NCI-H146 (cell line): ENCODE measurements at regions not wholly inside any gene's neighbourhood (a gene's known extent, or its start where the extent isn't known, plus 50 kb on each side); places are given as distances from the start of the nearest gene placed in this dataset.
"Not testable (repeated sequence)": the region's sequence is repeated elsewhere in the genome, so short reads cannot be mapped to it uniquely, and the experiment has no call there.

ENCODE experiments used
- DNase-seq: peaks from one replicate; lab custom pipeline; 2025; lab: John Stamatoyannopoulos, UW

GRCh38 chr10:55237462-55237861 lies 436.4 kb upstream of the PCDH15 start:
- DNase-seq = no peak

DNA sequence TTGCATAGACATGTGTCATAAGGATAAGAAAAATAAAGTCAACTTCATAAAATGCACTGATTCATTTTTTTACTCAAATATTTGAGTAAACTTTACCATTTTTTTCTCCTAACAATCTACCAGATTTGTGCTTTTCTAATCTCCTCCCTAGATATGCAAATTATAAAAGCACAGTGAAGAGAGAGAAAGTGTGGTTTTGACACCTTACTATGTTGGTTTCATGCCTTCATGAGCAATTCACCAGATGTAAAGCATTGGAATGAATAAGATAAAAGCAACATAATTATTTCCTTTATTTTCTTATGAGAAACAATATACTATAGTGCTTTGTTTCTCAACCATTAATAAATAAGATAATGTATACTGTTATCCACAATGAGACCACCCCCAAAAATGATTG lies 432.5 kb upstream of the PCDH15 start:
- DNase-seq = no peak

DNA sequence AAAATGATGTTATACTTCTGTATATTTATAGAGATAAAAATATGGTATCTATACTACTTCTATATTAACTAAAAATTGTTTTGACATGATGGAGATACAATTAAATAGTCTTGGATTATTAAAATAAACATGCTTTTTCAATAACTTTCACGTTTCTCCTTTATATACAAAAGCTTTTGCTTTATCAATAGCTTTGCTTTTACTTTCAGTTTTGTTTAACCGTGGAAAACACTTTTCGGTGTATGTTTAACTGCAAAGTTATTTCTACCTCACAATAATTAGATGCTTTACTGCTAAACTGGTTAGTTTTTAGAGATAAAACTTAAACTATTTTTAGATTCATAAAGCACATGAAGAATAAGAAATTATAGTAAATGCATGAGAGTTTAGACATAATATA lies 432.1 kb upstream of the PCDH15 start:
- DNase-seq = no peak

DNA sequence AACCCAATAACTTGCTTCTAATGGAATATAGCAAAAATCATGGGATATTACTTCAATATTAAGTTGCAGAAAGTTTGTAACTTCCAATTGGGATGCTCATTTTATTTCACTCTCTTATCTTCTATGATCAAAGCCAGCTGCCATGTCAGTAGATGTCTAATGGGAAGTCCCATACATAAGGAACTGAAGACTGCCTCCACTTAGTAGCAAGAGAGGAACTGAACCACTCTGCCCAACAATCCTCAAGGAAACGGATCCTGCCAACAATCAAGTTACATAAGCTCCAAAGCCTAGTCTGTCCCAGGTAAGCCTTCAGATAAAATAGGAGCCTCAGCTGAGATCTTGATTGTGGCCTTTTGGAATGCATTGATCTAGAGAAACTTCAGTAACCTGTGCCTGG lies 431.5 kb upstream of the PCDH15 start:
- DNase-seq = no peak

DNA sequence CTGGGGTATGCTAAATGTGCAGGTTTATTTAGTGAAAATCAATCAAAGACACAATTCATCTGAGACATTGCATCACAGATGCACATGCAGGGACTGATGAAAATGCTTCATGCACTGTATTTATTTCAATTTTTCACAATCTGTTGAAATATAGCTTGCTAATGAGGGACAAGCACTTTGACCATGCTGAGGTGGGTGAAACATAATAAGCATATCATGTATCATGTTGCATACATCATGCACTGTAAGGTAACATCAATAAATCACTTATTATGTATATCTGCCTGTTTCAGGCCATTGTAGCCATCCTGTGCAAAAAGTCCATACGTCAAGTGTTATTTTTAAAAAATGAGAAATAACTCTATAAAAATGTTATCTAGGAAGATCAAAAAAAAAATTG lies 426.9 kb upstream of the PCDH15 start:
- DNase-seq = no peak

DNA sequence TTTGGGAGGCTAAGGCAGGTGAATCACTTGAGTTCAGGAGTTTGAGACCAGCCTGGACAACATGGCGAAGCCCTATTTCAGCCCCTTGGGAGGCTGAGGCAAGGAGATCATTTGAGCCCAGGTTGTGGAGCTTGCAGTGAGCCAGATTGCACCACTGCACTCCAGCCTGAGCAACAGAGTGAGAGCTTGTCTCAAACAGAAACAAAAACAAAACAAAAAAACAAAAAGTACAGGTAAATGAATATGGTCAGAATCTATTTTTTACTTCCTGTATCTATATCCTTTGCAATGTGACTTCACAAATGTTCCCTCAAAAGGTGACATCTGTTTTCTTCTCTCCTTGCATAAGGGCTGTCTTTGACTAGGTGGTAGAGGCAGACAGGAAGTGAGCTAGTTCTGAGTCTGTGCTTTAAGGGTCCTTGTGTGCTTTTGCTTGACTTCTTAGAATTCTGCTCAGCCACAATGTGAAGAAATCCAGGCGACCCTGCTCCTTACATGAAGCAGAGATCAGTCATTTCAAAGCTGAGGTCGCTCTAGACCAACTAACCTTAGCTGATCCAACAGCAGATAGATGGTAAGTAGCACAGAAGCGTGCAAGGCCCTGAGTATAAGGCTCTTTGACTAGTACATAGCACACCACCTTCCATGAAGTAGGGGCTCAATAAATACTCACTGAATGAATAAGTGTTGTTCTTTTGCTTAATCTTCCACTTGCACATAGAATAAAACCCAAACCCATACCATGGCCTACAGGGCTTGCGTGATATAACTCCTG lies 423.2 kb upstream of the PCDH15 start:
- no peak for DNase-seq

DNA sequence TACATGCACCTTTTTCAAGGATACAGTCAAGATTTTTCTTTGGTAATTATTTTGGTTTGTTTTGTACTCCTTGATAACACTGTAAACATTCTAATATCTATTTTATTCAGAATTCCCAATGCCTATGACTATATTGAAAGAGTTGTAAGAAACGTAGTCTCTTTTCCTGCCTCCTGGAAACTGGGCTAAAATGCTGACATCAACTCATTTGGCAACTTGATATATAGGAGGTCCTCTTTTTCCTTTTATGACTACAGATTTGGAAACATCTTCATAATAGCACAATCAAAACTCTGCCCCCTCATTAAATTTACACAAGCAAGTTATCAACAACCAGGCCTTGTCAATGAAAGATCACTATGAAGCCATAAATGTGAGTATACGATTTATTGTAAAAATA lies 422.3 kb upstream of the PCDH15 start:
- no peak for DNase-seq

GRCh38 chr10:55220975-55221374 lies 419.9 kb upstream of the PCDH15 start:
- no peak for DNase-seq

DNA sequence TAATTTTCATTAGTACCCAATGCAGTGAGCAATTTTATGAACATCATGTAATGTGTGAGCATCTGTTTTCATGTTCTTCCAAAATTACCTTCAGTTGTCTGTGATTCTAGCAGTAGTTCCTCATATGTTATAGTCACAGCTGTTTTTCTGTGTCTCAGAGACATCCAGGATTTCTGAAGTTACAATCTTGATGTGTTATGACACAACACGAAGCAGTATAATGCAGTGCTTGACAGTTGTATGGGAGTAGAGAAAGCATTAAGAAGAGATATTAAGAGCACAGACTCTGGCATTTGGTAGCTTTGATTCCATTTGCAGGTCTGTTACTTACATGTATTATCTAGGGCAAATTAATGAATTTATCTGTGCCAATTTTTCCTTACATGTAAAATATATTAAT lies 414.7 kb upstream of the PCDH15 start:
- no peak for DNase-seq

GRCh38 chr10:55214608-55215007 lies 413.6 kb upstream of the PCDH15 start:
- DNase-seq = no peak

GRCh38 chr10:55212051-55212450 lies 411.0 kb upstream of the PCDH15 start:
- no peak for DNase-seq

DNA sequence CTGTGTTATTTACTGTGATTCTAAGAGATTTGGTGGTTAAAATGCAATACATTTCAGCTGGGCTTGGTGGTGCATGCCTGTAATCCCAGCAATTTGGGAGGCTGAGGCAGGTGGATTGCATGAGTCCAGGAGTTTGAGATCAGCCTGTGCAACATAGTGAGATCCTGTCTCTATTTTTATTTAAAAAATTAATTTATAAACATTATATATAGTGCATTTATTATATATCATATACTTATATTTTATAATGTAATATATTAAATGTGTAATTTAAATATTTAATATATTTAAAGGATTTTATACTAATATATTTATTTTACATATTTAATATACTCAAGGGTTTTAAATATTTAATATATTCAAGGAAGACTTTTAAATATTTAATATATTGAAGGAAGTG lies 402.8 kb upstream of the PCDH15 start:
- DNase-seq = no peak

GRCh38 chr10:55203319-55203718 lies 402.3 kb upstream of the PCDH15 start:
- DNase-seq = no peak

DNA sequence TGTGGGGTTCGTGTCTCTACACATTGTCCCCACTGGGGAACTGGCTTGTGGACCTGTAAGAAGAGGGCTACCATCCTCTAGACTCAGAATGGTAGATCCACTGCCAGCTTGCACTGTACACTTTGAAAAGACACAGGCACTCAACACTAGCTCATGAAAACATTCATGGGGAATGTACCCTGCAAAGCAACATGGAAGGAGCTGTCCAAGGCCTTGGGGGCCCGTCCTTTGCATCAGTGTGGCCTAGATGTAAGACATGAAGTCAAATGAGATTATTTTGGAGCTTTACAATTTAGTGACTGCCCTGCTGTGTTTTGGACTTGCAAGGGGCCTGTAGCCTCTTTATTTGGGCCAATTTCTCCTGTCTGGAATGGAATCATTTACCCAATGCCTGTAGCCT lies 399.0 kb upstream of the PCDH15 start:
- DNase-seq = no peak

DNA sequence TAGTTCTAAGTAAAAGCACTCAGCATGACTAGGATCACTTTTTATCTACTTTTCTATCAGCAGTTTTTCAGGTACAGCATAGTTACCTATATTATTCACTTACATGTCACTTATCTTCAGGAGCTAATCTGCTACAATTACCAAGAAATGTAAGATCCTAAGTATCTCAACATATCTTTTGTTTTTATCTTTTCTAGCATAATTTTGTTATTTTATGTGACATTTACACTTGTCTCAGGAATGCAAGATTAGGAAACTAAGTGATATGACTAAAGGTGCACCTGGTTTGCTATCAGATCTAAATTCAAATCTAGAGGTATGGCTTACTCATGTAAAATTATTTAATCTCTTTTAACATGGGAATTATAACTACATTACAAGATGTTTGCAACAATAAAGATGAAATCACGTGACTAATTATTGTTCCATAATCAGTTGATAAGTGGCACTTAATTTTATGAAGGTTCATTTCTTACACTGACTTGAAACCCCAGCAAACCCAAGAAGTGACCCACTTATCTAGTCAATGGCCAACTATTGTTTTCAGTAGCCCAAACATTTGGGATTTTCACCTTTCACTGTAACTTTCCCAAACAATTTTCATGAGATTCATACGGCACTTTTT lies 390.3 kb upstream of the PCDH15 start:
- DNase-seq = no peak

- no peak for DNase-seq
Measured at GRCh38 chr10:55183993-55184392, 383.0 kb upstream of the PCDH15 start.

DNA sequence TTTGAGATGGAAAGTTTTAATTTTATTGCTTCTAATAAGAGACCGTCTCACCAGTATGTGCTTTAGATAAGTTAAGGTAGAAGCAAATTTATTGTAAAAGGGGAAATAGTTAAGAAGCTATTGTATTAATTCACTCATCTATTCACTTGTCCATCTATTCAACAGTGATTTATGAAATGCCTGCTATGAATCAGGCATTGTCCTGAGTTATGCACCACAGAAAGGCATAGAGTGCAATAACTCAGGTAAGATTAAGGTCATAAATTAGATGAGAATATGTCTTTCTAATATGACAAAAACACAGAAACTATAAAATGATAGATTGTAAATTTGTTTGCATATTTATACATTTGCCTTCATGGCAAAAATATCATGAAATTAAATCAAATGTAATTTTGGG lies 379.3 kb upstream of the PCDH15 start:
- DNase-seq = no peak

GRCh38 chr10:55174419-55174818 lies 373.4 kb upstream of the PCDH15 start:
- no peak for DNase-seq

- no peak for DNase-seq
Measured at GRCh38 chr10:55169493-55169892, 368.5 kb upstream of the PCDH15 start.

DNA sequence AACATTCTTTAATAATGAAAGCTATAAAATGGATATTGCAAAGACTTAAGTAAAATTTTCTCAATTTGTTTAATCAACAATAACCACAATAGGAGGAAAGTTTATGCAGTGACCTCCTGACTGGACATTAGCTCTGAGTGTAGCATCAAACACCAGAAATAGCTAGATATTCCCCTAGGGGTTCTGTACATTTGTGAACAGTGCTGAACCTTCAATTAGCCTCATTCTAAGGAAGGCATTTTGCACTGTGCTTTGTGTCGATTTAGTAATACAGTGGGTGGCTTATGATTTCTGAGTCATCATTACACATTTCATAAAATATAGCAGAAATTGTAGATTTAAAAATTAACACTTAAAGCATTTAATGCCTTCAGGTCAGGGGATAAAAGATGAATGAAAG lies 367.3 kb upstream of the PCDH15 start:
- DNase-seq = no peak

DNA sequence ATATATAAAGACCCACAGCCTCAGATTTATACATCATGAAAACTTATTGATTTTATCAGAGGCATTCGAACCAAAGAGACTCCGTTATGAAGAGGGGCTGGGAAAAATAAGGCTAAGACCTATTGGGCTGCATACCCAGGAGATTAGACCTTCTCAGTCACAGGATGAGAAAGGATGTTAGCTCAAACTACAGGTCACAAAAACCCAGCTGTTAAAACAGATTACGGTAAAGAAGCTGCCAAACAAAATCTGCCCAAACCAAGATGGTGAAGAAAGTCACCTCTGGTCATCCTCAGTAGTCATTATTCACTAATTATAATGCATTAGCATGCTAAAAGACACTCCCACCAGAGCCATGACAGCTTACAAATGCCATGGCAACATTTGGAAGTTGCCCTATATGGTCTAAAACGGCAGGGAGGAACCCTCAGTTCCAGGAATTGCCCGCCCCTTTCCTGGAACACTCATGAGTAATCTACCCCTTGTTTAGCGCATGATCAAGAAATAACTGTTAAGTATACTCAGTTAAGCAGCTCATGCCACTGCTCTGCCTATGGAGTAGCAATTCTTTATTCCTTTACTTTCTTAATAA lies 362.5 kb upstream of the PCDH15 start:
- no peak for DNase-seq

GRCh38 chr10:55162321-55162720 lies 361.3 kb upstream of the PCDH15 start:
- DNase-seq = not testable (repeated sequence)

- no peak for DNase-seq
Measured at GRCh38 chr10:55160655-55161283, 359.7 kb upstream of the PCDH15 start.
